GM23338 (cell line): ENCODE measurements at regions not wholly inside any gene's neighbourhood (a gene's known extent, or its start where the extent isn't known, plus 50 kb on each side); places are given as distances from the start of the nearest gene placed in this dataset.

Experiments used
- EZH2 ChIP-seq: fragments of 200-600 bp; sonication (generic); IDR thresholded peaks from one replicate; pipeline ENCODE4 v1.8.0; 2017; ENCODE audit warnings: antibody characterized with exemption, mild to moderate bottlenecking, low read depth; ENCODE audit not compliant: unreplicated experiment
- JUNB ChIP-seq: IDR thresholded peaks from one replicate; pipeline ENCODE4 v1.6.1; 2016; ENCODE audit warnings: antibody characterized with exemption; ENCODE audit not compliant: unreplicated experiment
- POLR2AphosphoS5 ChIP-seq: IDR thresholded peaks from 2 replicates; pipeline ENCODE4 v1.6.1; 2016; ENCODE audit warnings: antibody characterized with exemption, low read depth
- STAT1 ChIP-seq: IDR thresholded peaks from one replicate; pipeline ENCODE4 v1.6.1; 2016; ENCODE audit warnings: antibody characterized with exemption; ENCODE audit not compliant: unreplicated experiment
- ZNF331 ChIP-seq: fragments of 250-450 bp; sonication (Bioruptor Pico); IDR thresholded peaks from 2 replicates; pipeline ENCODE4 v1.5.0; 2020; ENCODE audit warnings: low read depth, mild to moderate bottlenecking, moderate library complexity
- TF ChIP-seq, protein P1 (sequence below), 2 experiments: fragments of 200-600 bp in 1 of 2; sonication (generic) in 1 of 2; conservative IDR thresholded peaks; 2 replicates each; pipeline versions ENCODE4 v1.5.1 to v1.6.1; 2016 to 2017; ENCODE audit warnings: antibody characterized with exemption in 2 of 2, low read depth in 2 of 2, mild to moderate bottlenecking in 2 of 2, moderate library complexity in 1 of 2
- TF ChIP-seq, protein P2 (sequence below): IDR thresholded peaks from one replicate; pipeline ENCODE4 v1.6.1; 2018; ENCODE audit warnings: antibody characterized with exemption; ENCODE audit not compliant: unreplicated experiment
- TF ChIP-seq, protein P3 (sequence below): IDR thresholded peaks from 2 replicates; pipeline ENCODE4 v1.6.1; 2016; ENCODE audit warnings: antibody characterized with exemption

DNA sequence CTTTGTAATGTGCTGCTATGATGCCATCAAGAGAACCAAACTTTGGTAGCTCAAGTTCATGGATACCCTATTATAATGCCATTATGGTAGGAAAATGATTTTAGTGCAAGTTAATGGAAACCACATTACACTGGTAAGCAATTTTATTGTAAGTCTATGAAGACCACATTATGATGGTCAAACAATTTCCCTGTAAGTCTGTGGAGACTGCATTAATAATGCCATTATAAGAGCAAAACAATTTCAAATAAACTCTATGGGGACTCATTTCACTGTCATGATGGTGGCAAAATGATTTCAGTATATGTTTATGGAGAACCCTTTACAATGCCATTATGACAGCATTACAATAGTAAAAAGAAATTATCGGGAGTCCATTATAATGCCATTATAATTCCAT lies 602.0 kb upstream of the MEF2C start:
- TF ChIP-seq EZH2 (no peak), ZNF331 (CRISPR knock-in tag) (no peak), JUNB (no peak), POLR2AphosphoS5 (no peak), STAT1 (no peak)
- TF ChIP-seq, protein P1, sequence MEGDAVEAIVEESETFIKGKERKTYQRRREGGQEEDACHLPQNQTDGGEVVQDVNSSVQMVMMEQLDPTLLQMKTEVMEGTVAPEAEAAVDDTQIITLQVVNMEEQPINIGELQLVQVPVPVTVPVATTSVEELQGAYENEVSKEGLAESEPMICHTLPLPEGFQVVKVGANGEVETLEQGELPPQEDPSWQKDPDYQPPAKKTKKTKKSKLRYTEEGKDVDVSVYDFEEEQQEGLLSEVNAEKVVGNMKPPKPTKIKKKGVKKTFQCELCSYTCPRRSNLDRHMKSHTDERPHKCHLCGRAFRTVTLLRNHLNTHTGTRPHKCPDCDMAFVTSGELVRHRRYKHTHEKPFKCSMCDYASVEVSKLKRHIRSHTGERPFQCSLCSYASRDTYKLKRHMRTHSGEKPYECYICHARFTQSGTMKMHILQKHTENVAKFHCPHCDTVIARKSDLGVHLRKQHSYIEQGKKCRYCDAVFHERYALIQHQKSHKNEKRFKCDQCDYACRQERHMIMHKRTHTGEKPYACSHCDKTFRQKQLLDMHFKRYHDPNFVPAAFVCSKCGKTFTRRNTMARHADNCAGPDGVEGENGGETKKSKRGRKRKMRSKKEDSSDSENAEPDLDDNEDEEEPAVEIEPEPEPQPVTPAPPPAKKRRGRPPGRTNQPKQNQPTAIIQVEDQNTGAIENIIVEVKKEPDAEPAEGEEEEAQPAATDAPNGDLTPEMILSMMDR (conservative IDR thresholded peaks at IDR 0.05; ENCODE audit: low read depth in 2 of 2): no peak
- TF ChIP-seq, protein P2, sequence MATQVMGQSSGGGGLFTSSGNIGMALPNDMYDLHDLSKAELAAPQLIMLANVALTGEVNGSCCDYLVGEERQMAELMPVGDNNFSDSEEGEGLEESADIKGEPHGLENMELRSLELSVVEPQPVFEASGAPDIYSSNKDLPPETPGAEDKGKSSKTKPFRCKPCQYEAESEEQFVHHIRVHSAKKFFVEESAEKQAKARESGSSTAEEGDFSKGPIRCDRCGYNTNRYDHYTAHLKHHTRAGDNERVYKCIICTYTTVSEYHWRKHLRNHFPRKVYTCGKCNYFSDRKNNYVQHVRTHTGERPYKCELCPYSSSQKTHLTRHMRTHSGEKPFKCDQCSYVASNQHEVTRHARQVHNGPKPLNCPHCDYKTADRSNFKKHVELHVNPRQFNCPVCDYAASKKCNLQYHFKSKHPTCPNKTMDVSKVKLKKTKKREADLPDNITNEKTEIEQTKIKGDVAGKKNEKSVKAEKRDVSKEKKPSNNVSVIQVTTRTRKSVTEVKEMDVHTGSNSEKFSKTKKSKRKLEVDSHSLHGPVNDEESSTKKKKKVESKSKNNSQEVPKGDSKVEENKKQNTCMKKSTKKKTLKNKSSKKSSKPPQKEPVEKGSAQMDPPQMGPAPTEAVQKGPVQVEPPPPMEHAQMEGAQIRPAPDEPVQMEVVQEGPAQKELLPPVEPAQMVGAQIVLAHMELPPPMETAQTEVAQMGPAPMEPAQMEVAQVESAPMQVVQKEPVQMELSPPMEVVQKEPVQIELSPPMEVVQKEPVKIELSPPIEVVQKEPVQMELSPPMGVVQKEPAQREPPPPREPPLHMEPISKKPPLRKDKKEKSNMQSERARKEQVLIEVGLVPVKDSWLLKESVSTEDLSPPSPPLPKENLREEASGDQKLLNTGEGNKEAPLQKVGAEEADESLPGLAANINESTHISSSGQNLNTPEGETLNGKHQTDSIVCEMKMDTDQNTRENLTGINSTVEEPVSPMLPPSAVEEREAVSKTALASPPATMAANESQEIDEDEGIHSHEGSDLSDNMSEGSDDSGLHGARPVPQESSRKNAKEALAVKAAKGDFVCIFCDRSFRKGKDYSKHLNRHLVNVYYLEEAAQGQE: no peak
- TF ChIP-seq, protein P3, sequence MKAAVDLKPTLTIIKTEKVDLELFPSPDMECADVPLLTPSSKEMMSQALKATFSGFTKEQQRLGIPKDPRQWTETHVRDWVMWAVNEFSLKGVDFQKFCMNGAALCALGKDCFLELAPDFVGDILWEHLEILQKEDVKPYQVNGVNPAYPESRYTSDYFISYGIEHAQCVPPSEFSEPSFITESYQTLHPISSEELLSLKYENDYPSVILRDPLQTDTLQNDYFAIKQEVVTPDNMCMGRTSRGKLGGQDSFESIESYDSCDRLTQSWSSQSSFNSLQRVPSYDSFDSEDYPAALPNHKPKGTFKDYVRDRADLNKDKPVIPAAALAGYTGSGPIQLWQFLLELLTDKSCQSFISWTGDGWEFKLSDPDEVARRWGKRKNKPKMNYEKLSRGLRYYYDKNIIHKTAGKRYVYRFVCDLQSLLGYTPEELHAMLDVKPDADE: no peak
